ENCODE measurements at regions not wholly inside any gene's neighbourhood (a gene's known extent, or its start where the extent isn't known, plus 50 kb on each side); places are given as distances from the start of the nearest gene placed in this dataset.

DNA sequence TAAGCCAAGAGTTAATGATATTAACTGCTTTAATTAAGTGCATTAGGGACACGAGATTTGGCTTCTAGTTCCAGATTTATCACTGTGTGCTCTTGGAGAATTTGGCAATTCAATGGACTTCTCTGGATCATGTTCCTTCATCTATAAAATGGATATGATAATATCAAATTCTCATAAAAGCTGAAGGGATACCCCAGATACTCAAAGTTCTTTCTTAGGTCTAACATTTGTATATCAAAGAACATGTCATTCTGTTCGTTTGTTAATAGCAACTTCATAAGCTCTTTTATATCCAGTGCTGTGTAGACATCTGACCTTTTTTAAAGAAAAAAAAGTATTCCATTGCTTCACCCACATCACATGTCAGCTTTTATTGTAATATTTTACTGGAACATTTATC lies 54.6 kb upstream of the HDAC9 start:
- TF ChIP-seq CTCF (IDR thresholded peaks at IDR 0.05), result no peak
- TF ChIP-seq POLR2A (IDR thresholded peaks at IDR 0.05), result no peak
